ENCODE measurements at regions not wholly inside any gene's neighbourhood (a gene's known extent, or its start where the extent isn't known, plus 50 kb on each side); places are given as distances from the start of the nearest gene placed in this dataset.

GRCh38 chrX:9301836-9302235 is 163.0 kb upstream of the TBL1X start:
- TF ChIP-seq, protein P1, sequence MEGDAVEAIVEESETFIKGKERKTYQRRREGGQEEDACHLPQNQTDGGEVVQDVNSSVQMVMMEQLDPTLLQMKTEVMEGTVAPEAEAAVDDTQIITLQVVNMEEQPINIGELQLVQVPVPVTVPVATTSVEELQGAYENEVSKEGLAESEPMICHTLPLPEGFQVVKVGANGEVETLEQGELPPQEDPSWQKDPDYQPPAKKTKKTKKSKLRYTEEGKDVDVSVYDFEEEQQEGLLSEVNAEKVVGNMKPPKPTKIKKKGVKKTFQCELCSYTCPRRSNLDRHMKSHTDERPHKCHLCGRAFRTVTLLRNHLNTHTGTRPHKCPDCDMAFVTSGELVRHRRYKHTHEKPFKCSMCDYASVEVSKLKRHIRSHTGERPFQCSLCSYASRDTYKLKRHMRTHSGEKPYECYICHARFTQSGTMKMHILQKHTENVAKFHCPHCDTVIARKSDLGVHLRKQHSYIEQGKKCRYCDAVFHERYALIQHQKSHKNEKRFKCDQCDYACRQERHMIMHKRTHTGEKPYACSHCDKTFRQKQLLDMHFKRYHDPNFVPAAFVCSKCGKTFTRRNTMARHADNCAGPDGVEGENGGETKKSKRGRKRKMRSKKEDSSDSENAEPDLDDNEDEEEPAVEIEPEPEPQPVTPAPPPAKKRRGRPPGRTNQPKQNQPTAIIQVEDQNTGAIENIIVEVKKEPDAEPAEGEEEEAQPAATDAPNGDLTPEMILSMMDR (IDR thresholded peaks at IDR 0.05): no peak
- TF ChIP-seq EZH2 (IDR thresholded peaks at IDR 0.05; ENCODE audit: borderline replicate concordance, insufficient read depth, low read depth, low read length, poor library complexity, severe bottlenecking): no peak

Measured in B cell (primary cell).